ENCODE measurements at regions not wholly inside any gene's neighbourhood (a gene's known extent, or its start where the extent isn't known, plus 50 kb on each side); places are given as distances from the start of the nearest gene placed in this dataset.

- no peak overlapping the region for H3K27ac ChIP-seq (ENCODE audit: extremely low read depth, low read depth, low read length)
- H3K4me3 ChIP-seq (ENCODE audit: low read depth, low read length), result no peak overlapping the region
- H3K36me3 ChIP-seq (ENCODE audit: control insufficient read depth in 2 of 2, insufficient read depth in 1 of 2, low read length in 2 of 2), result no peaks in the 10 kb centered on the region
- ChIA-PET POLR2A (no interaction called here), CTCF (no interaction called here)
- H3K4me1 ChIP-seq (ENCODE audit: control insufficient read depth, insufficient read depth, low read length), result no peaks in the 10 kb centered on the region
- TF ChIP-seq ZNF768 (tag by site-specific recombination; IDR thresholded peaks at IDR 0.05), result no peak
- TF ChIP-seq ZNF112 (tag by site-specific recombination; IDR thresholded peaks at IDR 0.05), result no peak
- TF ChIP-seq ZNF302 (tag by site-specific recombination; IDR thresholded peaks at IDR 0.05; ENCODE audit: low read depth), result no peak
- TF ChIP-seq ZNF274 (IDR thresholded peaks at IDR 0.05; ENCODE audit: low read length), result no peak
- TF ChIP-seq ZNF274 (tag by site-specific recombination; IDR thresholded peaks at IDR 0.05; ENCODE audit: borderline replicate concordance), result no peak
- TF ChIP-seq ZNF366 (tag by site-specific recombination; conservative IDR thresholded peaks at IDR 0.05), result no peak
- TF ChIP-seq ZFP69B (tag by site-specific recombination; IDR thresholded peaks at IDR 0.05), result no peak
- no peak for TF ChIP-seq ZNF202 (tag by site-specific recombination; IDR thresholded peaks at IDR 0.05; ENCODE audit: borderline replicate concordance)
- no peak for TF ChIP-seq ZNF558 (tag by site-specific recombination; IDR thresholded peaks at IDR 0.05)
- TF ChIP-seq ZNF138 (tag by site-specific recombination; IDR thresholded peaks at IDR 0.05; ENCODE audit: borderline replicate concordance), result no peak
- no peak for TF ChIP-seq ZBTB48 (tag by site-specific recombination; IDR thresholded peaks at IDR 0.05)
- no peak for TF ChIP-seq ZNF239 (tag by site-specific recombination; IDR thresholded peaks at IDR 0.05)
- no peak for TF ChIP-seq ZNF426 (tag by site-specific recombination; IDR thresholded peaks at IDR 0.05)
- TF ChIP-seq ZBTB21 (tag by site-specific recombination; IDR thresholded peaks at IDR 0.05), result no peak
- no peak for TF ChIP-seq ZNF701 (tag by site-specific recombination; IDR thresholded peaks at IDR 0.05)
- no peak for TF ChIP-seq BCL6B (tag by site-specific recombination; IDR thresholded peaks at IDR 0.05)
- TF ChIP-seq ZNF184 (tag by site-specific recombination; IDR thresholded peaks at IDR 0.05), result no peak
- TF ChIP-seq EGR2 (tag by site-specific recombination; IDR thresholded peaks at IDR 0.05; ENCODE audit: low read depth), result no peak
- TF ChIP-seq ZNF335 (tag by site-specific recombination; conservative IDR thresholded peaks at IDR 0.05), result no peak
- TF ChIP-seq ZBTB49 (tag by site-specific recombination; IDR thresholded peaks at IDR 0.05; ENCODE audit: low read depth), result no peak
- TF ChIP-seq ELK4 (IDR thresholded peaks at IDR 0.05; ENCODE audit: borderline replicate concordance, low read depth, low read length), result no peak
- no peaks in the 10 kb centered on the region; the same call in 1 of the 2 replicates for H3K9me3 ChIP-seq (ENCODE audit: control insufficient read depth, insufficient read depth, low read depth, low read length)
Observed at GRCh38 chr18:5779922-5780321, 115.4 kb downstream of the TMEM200C start.

GRCh38 chr18:5772306-5773105, 122.8 kb downstream of the TMEM200C start:
- Histone ChIP-seq H3K4me3 (ENCODE audit: low read depth, low read length) (no peak overlapping the region), H3K27ac (ENCODE audit: extremely low read depth, low read depth, low read length) (no peak overlapping the region), H3K4me1 (ENCODE audit: control insufficient read depth, insufficient read depth, low read length) (no peaks in the 10 kb centered on the region), H3K9me3 (ENCODE audit: control insufficient read depth, insufficient read depth, low read depth, low read length) (no peaks in the 10 kb centered on the region), H3K36me3 (ENCODE audit: control insufficient read depth in 2 of 2, insufficient read depth in 1 of 2, low read length in 2 of 2) (no peaks in the 10 kb centered on the region)
- ChIA-PET CTCF (interaction anchor here (0.6 kb wide), 1 partner anchor 31 kb away, joined by 3 read pairs; no protein-coding TSS in a partner anchor), POLR2A (no interaction called here)
- TF ChIP-seq ZNF394 (tag by site-specific recombination; IDR thresholded peaks at IDR 0.05; ENCODE audit: borderline replicate concordance), result no peak
- TF ChIP-seq ZNF701 (tag by site-specific recombination; IDR thresholded peaks at IDR 0.05), result no peak
- TF ChIP-seq ZNF140 (tag by site-specific recombination; IDR thresholded peaks at IDR 0.05), result no peak
- TF ChIP-seq ZFP69B (tag by site-specific recombination; IDR thresholded peaks at IDR 0.05), result no peak
- TF ChIP-seq ZNF391 (tag by site-specific recombination; IDR thresholded peaks at IDR 0.05; ENCODE audit: borderline replicate concordance, low read depth), result no peak
- no peak for TF ChIP-seq ZNF184 (tag by site-specific recombination; IDR thresholded peaks at IDR 0.05)
